ENCODE measurements at regions not wholly inside any gene's neighbourhood (a gene's known extent, or its start where the extent isn't known, plus 50 kb on each side); places are given as distances from the start of the nearest gene placed in this dataset.
"Not testable (repeated sequence)": the region's sequence is repeated elsewhere in the genome, so short reads cannot be mapped to it uniquely, and the experiment has no call there.

GRCh38 chrX:55867708-55868107, 150.2 kb downstream of the RRAGB start:
- H3K27me3 Mint-ChIP-seq: peaks cover 12 to 15% of the 10 kb centered on the region in 2 donors
- Histone ChIP-seq H3K4me1 (ENCODE audit: insufficient read depth, low read length) (no peaks in the 10 kb centered on the region), H3K27ac (ENCODE audit: low read depth, low read length) (no peak overlapping the region), H3K9me3 (ENCODE audit: low read length) (no peaks in the 10 kb centered on the region), H3K27me3 (ENCODE audit: insufficient read depth, low read length, poor library complexity, severe bottlenecking) (no peaks in the 10 kb centered on the region), H3K36me3 (ENCODE audit: insufficient read depth, low read length) (no peaks in the 10 kb centered on the region), H3K4me3 (ENCODE audit: low read length) (no peak overlapping the region)
- H3K9me3 Mint-ChIP-seq: no peaks in the 10 kb centered on the region
- CTCF ChIA-PET: no interaction called here
- H3K27ac Mint-ChIP-seq: no peak overlapping the region
- no peaks in the 10 kb centered on the region for H3K36me3 Mint-ChIP-seq
- H3K4me1 Mint-ChIP-seq: peaks cover 0 to 11% (median 0%) of the 10 kb centered on the region in 3 donors
- no peak overlapping the region for H3K4me3 Mint-ChIP-seq
- POLR2A ChIA-PET: no interaction called here
- no peak for DNase-seq

GRCh38 chrX:55874807-55875206, 157.3 kb downstream of the RRAGB start:
- no peak overlapping the region for H3K27ac ChIP-seq (ENCODE audit: low read depth, low read length)
- H3K9me3 ChIP-seq (ENCODE audit: low read length): no peaks in the 10 kb centered on the region
- ChIA-PET CTCF (no interaction called here), POLR2A (no interaction called here)
- Mint-ChIP-seq H3K4me1 (no peaks in the 10 kb centered on the region), H3K27me3 (peaks cover 12 to 16% of the 10 kb centered on the region in 2 donors), H3K4me3 (no peak overlapping the region), H3K27ac (no peak overlapping the region), H3K9me3 (no peaks in the 10 kb centered on the region), H3K36me3 (no peaks in the 10 kb centered on the region)
- H3K4me1 ChIP-seq (ENCODE audit: insufficient read depth, low read length): no peaks in the 10 kb centered on the region
- H3K4me3 ChIP-seq (ENCODE audit: low read length): no peak overlapping the region
- H3K36me3 ChIP-seq (ENCODE audit: insufficient read depth, low read length): no peaks in the 10 kb centered on the region
- no peak for DNase-seq
- no peaks in the 10 kb centered on the region for H3K27me3 ChIP-seq (ENCODE audit: insufficient read depth, low read length, poor library complexity, severe bottlenecking)

- H3K4me3 ChIP-seq (ENCODE audit: low read length); H3K4me3 Mint-ChIP-seq; H3K27me3 Mint-ChIP-seq; H3K4me1 ChIP-seq (ENCODE audit: insufficient read depth, low read length); CTCF ChIA-PET; H3K9me3 ChIP-seq (ENCODE audit: low read length); POLR2A ChIA-PET; H3K36me3 ChIP-seq (ENCODE audit: insufficient read depth, low read length); DNase-seq; H3K27ac ChIP-seq (ENCODE audit: low read depth, low read length); H3K4me1 Mint-ChIP-seq; H3K27me3 ChIP-seq (ENCODE audit: insufficient read depth, low read length, poor library complexity, severe bottlenecking); H3K36me3 Mint-ChIP-seq; H3K27ac Mint-ChIP-seq: not testable (repeated sequence)
- peaks cover 0 to 16% (median 2%) of the 10 kb centered on the region in 5 donors for H3K9me3 Mint-ChIP-seq
Measured at GRCh38 chrX:55883541-55883940, 166.0 kb downstream of the RRAGB start.

GRCh38 chrX:55907968-55908607, 190.5 kb downstream of the RRAGB start:
- peaks cover 8 to 19% (median 15%) of the 10 kb centered on the region in 3 donors for H3K4me1 Mint-ChIP-seq
- H3K9me3 Mint-ChIP-seq: no peaks in the 10 kb centered on the region
- peak overlapping the region; percentile 39 for H3K27ac ChIP-seq (ENCODE audit: low read depth, low read length)
- no peaks in the 10 kb centered on the region for H3K9me3 ChIP-seq (ENCODE audit: low read length)
- peaks cover 0 to 6% (median 0%) of the 10 kb centered on the region in 3 donors for H3K36me3 Mint-ChIP-seq
- peak overlapping the region; percentile 76 for H3K4me3 ChIP-seq (ENCODE audit: low read length)
- peaks cover under 1 to 7% of the 10 kb centered on the region in 2 donors for H3K27me3 Mint-ChIP-seq
- no peaks in the 10 kb centered on the region for H3K36me3 ChIP-seq (ENCODE audit: insufficient read depth, low read length)
- H3K27ac Mint-ChIP-seq: peak overlapping the region; percentile 41 to 90 (median 79)
- ChIA-PET POLR2A (interaction anchor here (1.0 kb wide), 1 partner anchor 419 kb away, joined by 3 read pairs; no protein-coding TSS in a partner anchor), CTCF (interaction anchor here (1.5 to 1.9 kb wide), 2 partner anchors 190 to 419 kb away, joined by 6 to 8 read pairs; partner anchors contain the start of genes RRAGB and USP51)
- no peaks in the 10 kb centered on the region for H3K27me3 ChIP-seq (ENCODE audit: insufficient read depth, low read length, poor library complexity, severe bottlenecking)
- peak overlapping the region; percentile 87 to 95 (median 90) for H3K4me3 Mint-ChIP-seq
- H3K4me1 ChIP-seq (ENCODE audit: insufficient read depth, low read length): no peaks in the 10 kb centered on the region
- peak; percentile 5 to 56 (median 20) for DNase-seq

GRCh38 chrX:55908661-55909212, 191.2 kb downstream of the RRAGB start:
- Histone ChIP-seq H3K27ac (ENCODE audit: low read depth, low read length) (peak overlapping the region; percentile 39), H3K4me3 (ENCODE audit: low read length) (peak overlapping the region; percentile 76), H3K27me3 (ENCODE audit: insufficient read depth, low read length, poor library complexity, severe bottlenecking) (no peaks in the 10 kb centered on the region), H3K9me3 (ENCODE audit: low read length) (no peaks in the 10 kb centered on the region), H3K4me1 (ENCODE audit: insufficient read depth, low read length) (no peaks in the 10 kb centered on the region), H3K36me3 (ENCODE audit: insufficient read depth, low read length) (no peaks in the 10 kb centered on the region)
- Mint-ChIP-seq H3K9me3 (no peaks in the 10 kb centered on the region), H3K4me1 (peaks cover 8 to 19% (median 15%) of the 10 kb centered on the region in 3 donors), H3K4me3 (peak overlapping the region; percentile 87 to 95 (median 90)), H3K27ac (peak overlapping the region in 6 of 8 donors; percentile 37 to 89 (median 79)), H3K27me3 (peaks cover 0 to 7% of the 10 kb centered on the region in 2 donors), H3K36me3 (peaks cover 0 to 6% (median 0%) of the 10 kb centered on the region in 3 donors)
- ChIA-PET POLR2A (interaction anchor here (1.0 kb wide), 1 partner anchor 420 kb away, joined by 3 read pairs; no protein-coding TSS in a partner anchor), CTCF (interaction anchor here (1.5 to 1.9 kb wide), 2 partner anchors 191 to 419 kb away, joined by 6 to 8 read pairs; partner anchors contain the start of genes RRAGB and USP51)
- peak in 2 of 5 donors; percentile 0 to 10 for DNase-seq

GRCh38 chrX:55919367-55920221, 202.0 kb downstream of the RRAGB start:
- no peak overlapping the region for H3K27ac Mint-ChIP-seq
- H3K36me3 Mint-ChIP-seq: peaks cover 2 to 12% (median 6%) of the 10 kb centered on the region in 3 donors
- Histone ChIP-seq H3K9me3 (ENCODE audit: low read length) (no peaks in the 10 kb centered on the region), H3K4me1 (ENCODE audit: insufficient read depth, low read length) (no peaks in the 10 kb centered on the region), H3K27ac (ENCODE audit: low read depth, low read length) (no peak overlapping the region), H3K27me3 (ENCODE audit: insufficient read depth, low read length, poor library complexity, severe bottlenecking) (no peaks in the 10 kb centered on the region), H3K36me3 (ENCODE audit: insufficient read depth, low read length) (no peaks in the 10 kb centered on the region), H3K4me3 (ENCODE audit: low read length) (no peak overlapping the region)
- H3K4me1 Mint-ChIP-seq: no peaks in the 10 kb centered on the region
- ChIA-PET CTCF (no interaction called here), POLR2A (no interaction called here)
- peaks cover 0 to 5% of the 10 kb centered on the region in 2 donors for H3K27me3 Mint-ChIP-seq
- no peak overlapping the region for H3K4me3 Mint-ChIP-seq
- peaks cover 0 to 32% (median 16%) of the 10 kb centered on the region in 5 donors for H3K9me3 Mint-ChIP-seq
- no peak for DNase-seq

- no peak overlapping the region for H3K4me3 Mint-ChIP-seq
- POLR2A ChIA-PET: no interaction called here
- Histone ChIP-seq H3K4me3 (ENCODE audit: low read length) (no peak overlapping the region), H3K27me3 (ENCODE audit: insufficient read depth, low read length, poor library complexity, severe bottlenecking) (no peaks in the 10 kb centered on the region), H3K36me3 (ENCODE audit: insufficient read depth, low read length) (no peaks in the 10 kb centered on the region), H3K4me1 (ENCODE audit: insufficient read depth, low read length) (no peaks in the 10 kb centered on the region), H3K27ac (ENCODE audit: low read depth, low read length) (no peak overlapping the region), H3K9me3 (ENCODE audit: low read length) (no peaks in the 10 kb centered on the region)
- peaks cover 0 to 9% of the 10 kb centered on the region in 2 donors for H3K27me3 Mint-ChIP-seq
- no peak overlapping the region for H3K27ac Mint-ChIP-seq
- peaks cover 2 to 14% (median 2%) of the 10 kb centered on the region in 3 donors for H3K36me3 Mint-ChIP-seq
- no peak for DNase-seq
- CTCF ChIA-PET: no interaction called here
- H3K9me3 Mint-ChIP-seq: peaks cover 0 to 52% (median 26%) of the 10 kb centered on the region in 5 donors
- H3K4me1 Mint-ChIP-seq: no peaks in the 10 kb centered on the region
Measured at GRCh38 chrX:55924574-55924973, 207.0 kb downstream of the RRAGB start.

- H3K4me1 Mint-ChIP-seq; H3K9me3 ChIP-seq (ENCODE audit: low read length); POLR2A ChIA-PET; DNase-seq; H3K27ac ChIP-seq (ENCODE audit: low read depth, low read length); CTCF ChIA-PET; H3K27me3 ChIP-seq (ENCODE audit: insufficient read depth, low read length, poor library complexity, severe bottlenecking); H3K4me3 Mint-ChIP-seq; H3K36me3 ChIP-seq (ENCODE audit: insufficient read depth, low read length); H3K4me1 ChIP-seq (ENCODE audit: insufficient read depth, low read length); H3K27ac Mint-ChIP-seq; H3K4me3 ChIP-seq (ENCODE audit: low read length): not testable (repeated sequence)
- Mint-ChIP-seq H3K27me3 (peaks cover 0 to 12% of the 10 kb centered on the region in 2 donors), H3K36me3 (peaks cover 0 to 28% (median 0%) of the 10 kb centered on the region in 3 donors), H3K9me3 (peaks cover 0 to 55% (median 27%) of the 10 kb centered on the region in 5 donors)
Measured at GRCh38 chrX:55928529-55928928, 211.0 kb downstream of the RRAGB start.
